Erythroblast (primary cell): ENCODE measurements at regions not wholly inside any gene's neighbourhood (a gene's known extent, or its start where the extent isn't known, plus 50 kb on each side); places are given as distances from the start of the nearest gene placed in this dataset.

Experiments used
- GATA1 ChIP-seq: IDR thresholded peaks from 2 replicates; pipeline ENCODE4 v1.6.1; 2011; ENCODE audit warnings: low read depth, mild to moderate bottlenecking, control low read depth, low read length, moderate library complexity
- POLR2A ChIP-seq: IDR thresholded peaks from 2 replicates; pipeline ENCODE4 v1.6.1; 2011; ENCODE audit warnings: mild to moderate bottlenecking, low read length

- TF ChIP-seq POLR2A (no peak), GATA1 (no peak)
Measured at GRCh38 chr1:60560701-60561100, 487.1 kb upstream of the C1orf87 start.
